Right ventricle myocardium superior (tissue), 1 donor: ENCODE measurements at regions not wholly inside any gene's neighbourhood (a gene's known extent, or its start where the extent isn't known, plus 50 kb on each side); places are given as distances from the start of the nearest gene placed in this dataset.
"Not testable (repeated sequence)": the region's sequence is repeated elsewhere in the genome, so short reads cannot be mapped to it uniquely, and the experiment has no call there.

ENCODE experiments used
- ATAC-seq: fragments of 200-7000 bp; cut with Tn5 transposase; one replicate; pipeline ENCODE4 v1.9.1; 2020; ENCODE audit warnings: mild to moderate bottlenecking; ENCODE audit not compliant: poor library complexity
- DNase-seq: peaks from one replicate; pipeline ENCODE4 v3.0.0-alpha.2; 2020
- intact Hi-C: fragments of 100-400 bp; cut with DNase I; formaldehyde crosslinking; loops from one replicate; pipeline ENCODE4 v1.11.2; 2022
- donor health status: DM: no; HTN: yes; CAD: no; lungs with severe emphysema.

- ATAC-seq: no peak
- intact Hi-C loops: no loop called here
- no peak for DNase-seq
Measured at GRCh38 chrX:34716302-34716701, 59.2 kb upstream of the TMEM47 start.

- intact Hi-C loops: no loop called here
- no peak for ATAC-seq
Measured at GRCh38 chrX:34734383-34734782, 77.3 kb upstream of the TMEM47 start.

GRCh38 chrX:34744521-34744920, 87.4 kb upstream of the TMEM47 start:
- no peak for DNase-seq
- intact Hi-C loops: no loop called here
- ATAC-seq: no peak

More at GRCh38 chrX:34734383-34734782, 77.3 kb upstream of the TMEM47 start:
- DNase-seq: no peak

GRCh38 chrX:34749896-34750295, 92.8 kb upstream of the TMEM47 start:
- intact Hi-C loops: no loop called here
- ATAC-seq (no peak), DNase-seq (no peak)

- DNase-seq: no peak
- intact Hi-C loops: no loop called here
- no peak for ATAC-seq
Measured at GRCh38 chrX:34764852-34765361, 107.8 kb upstream of the TMEM47 start.

GRCh38 chrX:34768290-34768689, 111.2 kb upstream of the TMEM47 start:
- ATAC-seq (no peak), DNase-seq (no peak)
- intact Hi-C loops: no loop called here

- intact Hi-C loops: no loop called here
- ATAC-seq (no peak), DNase-seq (no peak)
Measured at GRCh38 chrX:34770511-34770910, 113.4 kb upstream of the TMEM47 start.

- no peak for ATAC-seq
- DNase-seq: no peak
- intact Hi-C loops: no loop called here
Measured at GRCh38 chrX:34778916-34779315, 121.8 kb upstream of the TMEM47 start.

GRCh38 chrX:34790026-34790425, 132.9 kb upstream of the TMEM47 start:
- intact Hi-C loops: no loop called here
- ATAC-seq (no peak), DNase-seq (no peak)

- intact Hi-C loops: no loop called here
- ATAC-seq (no peak), DNase-seq (no peak)
Measured at GRCh38 chrX:34805951-34806350, 136.6 kb upstream of the FAM47B start.

- no peak for ATAC-seq
- no peak for DNase-seq
- intact Hi-C loops: no loop called here
Measured at GRCh38 chrX:34809096-34809495, 133.5 kb upstream of the FAM47B start.

GRCh38 chrX:34810364-34810763, 132.2 kb upstream of the FAM47B start:
- no peak for ATAC-seq
- intact Hi-C loops: no loop called here
- no peak for DNase-seq

GRCh38 chrX:34810916-34811315, 131.7 kb upstream of the FAM47B start:
- intact Hi-C loops: no loop called here
- ATAC-seq (no peak), DNase-seq (no peak)

- intact Hi-C loops: no loop called here
- ATAC-seq (no peak), DNase-seq (no peak)
Measured at GRCh38 chrX:34813618-34814017, 129.0 kb upstream of the FAM47B start.

- intact Hi-C loops: no loop called here
Measured at GRCh38 chrX:34826964-34827363, 115.6 kb upstream of the FAM47B start.

GRCh38 chrX:34839451-34839850, 103.1 kb upstream of the FAM47B start:
- no peak for DNase-seq
- intact Hi-C loops: no loop called here
- ATAC-seq: no peak

More at GRCh38 chrX:34826964-34827363, 115.6 kb upstream of the FAM47B start:
- no peak for DNase-seq
- ATAC-seq: no peak

- intact Hi-C loops, ATAC-seq, DNase-seq: not testable (repeated sequence)
Measured at GRCh38 chrX:34841205-34841604, 101.4 kb upstream of the FAM47B start.

GRCh38 chrX:34848281-34848680, 94.3 kb upstream of the FAM47B start:
- intact Hi-C loops: no loop called here
- DNase-seq (no peak), ATAC-seq (no peak)

- ATAC-seq: no peak
- no peak for DNase-seq
- intact Hi-C loops: no loop called here
Measured at GRCh38 chrX:34849371-34849770, 93.2 kb upstream of the FAM47B start.

GRCh38 chrX:34859191-34859590, 83.4 kb upstream of the FAM47B start:
- ATAC-seq (no peak), DNase-seq (no peak)
- intact Hi-C loops: no loop called here

GRCh38 chrX:34863906-34864305, 78.7 kb upstream of the FAM47B start:
- DNase-seq (no peak), ATAC-seq (no peak)
- intact Hi-C loops: no loop called here
